Neural cell (in vitro differentiated cells): ENCODE measurements at regions not wholly inside any gene's neighbourhood (a gene's known extent, or its start where the extent isn't known, plus 50 kb on each side); places are given as distances from the start of the nearest gene placed in this dataset.

Experiments
- H2AFZ ChIP-seq: fragments of 200-600, 300-800 bp; sonication (generic), shearing (Covaris generic); 2 replicates; pipeline ENCODE4 v1.6.0; 2014; ENCODE audit warnings: low read depth, mild to moderate bottlenecking, antibody characterized with exemption, low read length, moderate library complexity
- H3F3A ChIP-seq: fragments of 200-600 bp; shearing (Covaris generic); 2 replicates; pipeline ENCODE4 v1.6.1; 2016; ENCODE audit warnings: mild to moderate bottlenecking, moderate library complexity, mixed read lengths, antibody characterized with exemption, low read length; ENCODE audit not compliant: insufficient read depth, poor library complexity, severe bottlenecking
- H3K27ac ChIP-seq: fragments of 200-600, 300-800 bp; sonication (generic), shearing (Covaris generic); 2 replicates; pipeline ENCODE4 v1.5.1; 2014; ENCODE audit warnings: mild to moderate bottlenecking, low read length, moderate library complexity
- H3K27me3 ChIP-seq: fragments of 300-800, 200-600 bp; sonication (generic), shearing (Covaris generic); 2 replicates; pipeline ENCODE4 v1.6.0; 2014; ENCODE audit warnings: mild to moderate bottlenecking, low read depth, low read length, moderate library complexity; ENCODE audit not compliant: insufficient read depth
- H3K36me3 ChIP-seq: fragments of 300-800, 200-600 bp; sonication (generic), shearing (Covaris generic); 2 replicates; pipeline ENCODE4 v1.5.1; 2014; ENCODE audit warnings: mild to moderate bottlenecking, antibody characterized with exemption, low read length, moderate library complexity; ENCODE audit not compliant: insufficient read depth
- H3K4me2 ChIP-seq: fragments of 300-800, 200-600 bp; sonication (generic), shearing (Covaris generic); 2 replicates; pipeline ENCODE4 v1.6.0; 2014; ENCODE audit warnings: mild to moderate bottlenecking, low read length
- H3K4me3 ChIP-seq: fragments of 300-800, 200-600 bp; sonication (generic), shearing (Covaris generic); 2 replicates; pipeline ENCODE4 v1.5.1; 2014; ENCODE audit warnings: mild to moderate bottlenecking, low read length, moderate library complexity
- H3K79me2 ChIP-seq: fragments of 200-600 bp; shearing (Covaris generic); replicated peaks from 2 replicates; pipeline ENCODE4 v1.6.0; 2014; ENCODE audit warnings: mild to moderate bottlenecking, low read length, moderate library complexity; ENCODE audit not compliant: insufficient read depth
- H3K9ac ChIP-seq: fragments of 300-800, 200-600 bp; sonication (generic), shearing (Covaris generic); 2 replicates; pipeline ENCODE4 v1.6.1; 2016; ENCODE audit warnings: mild to moderate bottlenecking, low read length, mixed read lengths
- H3K9me2 ChIP-seq: fragments of 200-600 bp; shearing (Covaris generic); 2 replicates; pipeline ENCODE4 v1.6.1; 2016; ENCODE audit warnings: mild to moderate bottlenecking, low read length, mixed read lengths; ENCODE audit not compliant: insufficient read depth
- H3K9me3 ChIP-seq: fragments of 200-600, 300-800 bp; sonication (generic), shearing (Covaris generic); 2 replicates; pipeline ENCODE4 v1.6.1; 2016; ENCODE audit warnings: mild to moderate bottlenecking, mixed run types, low read length, moderate library complexity, mixed read lengths
- H4K20me1 ChIP-seq: fragments of 200-600 bp; shearing (Covaris generic); 2 replicates; pipeline ENCODE4 v1.6.1; 2016; ENCODE audit warnings: mild to moderate bottlenecking, mixed run types; ENCODE audit not compliant: insufficient read depth
- EP300 ChIP-seq: fragments of 450-650 bp; conservative IDR thresholded peaks from 2 replicates; pipeline ENCODE4 v1.6.1; 2014; ENCODE audit warnings: antibody characterized with exemption, mild to moderate bottlenecking, moderate library complexity; ENCODE audit not compliant: poor library complexity, severe bottlenecking
- EZH2 ChIP-seq: fragments of 200-600, 300-800 bp; shearing (Covaris generic), sonication (generic); IDR thresholded peaks from 2 replicates; pipeline ENCODE4 v1.6.1; 2014; ENCODE audit warnings: antibody characterized with exemption, low read length, borderline replicate concordance, mild to moderate bottlenecking; ENCODE audit not compliant: insufficient read depth, poor library complexity, severe bottlenecking
- MXI1 ChIP-seq: fragments of 450-650 bp; conservative IDR thresholded peaks from 2 replicates; pipeline ENCODE4 v1.6.1; 2014; ENCODE audit warnings: antibody characterized with exemption, mild to moderate bottlenecking; ENCODE audit not compliant: poor library complexity, severe bottlenecking
- POLR2AphosphoS5 ChIP-seq: IDR thresholded peaks from 2 replicates; pipeline ENCODE4 v1.6.1; 2012
- RAD21 ChIP-seq: fragments of 450-650 bp; conservative IDR thresholded peaks from 2 replicates; pipeline ENCODE4 v1.6.1; 2014; ENCODE audit warnings: antibody characterized with exemption, mild to moderate bottlenecking, moderate library complexity
- SMC3 ChIP-seq: fragments of 450-650 bp; conservative IDR thresholded peaks from 2 replicates; pipeline ENCODE4 v1.6.1; 2014; ENCODE audit warnings: antibody characterized with exemption, mild to moderate bottlenecking, moderate library complexity; ENCODE audit not compliant: poor library complexity
- TAF1 ChIP-seq: IDR thresholded peaks from 2 replicates; pipeline ENCODE4 v1.6.1; 2012; ENCODE audit warnings: low read depth
- TF ChIP-seq, protein P1 (sequence below): fragments of 450-650 bp; IDR thresholded peaks from 2 replicates; pipeline ENCODE4 v1.5.1; 2014; ENCODE audit warnings: antibody characterized with exemption, mild to moderate bottlenecking, moderate library complexity; ENCODE audit not compliant: poor library complexity, severe bottlenecking
- TF ChIP-seq, protein P2 (sequence below): IDR thresholded peaks from 2 replicates; pipeline ENCODE4 v1.6.1; 2012; ENCODE audit warnings: borderline replicate concordance

DNA sequence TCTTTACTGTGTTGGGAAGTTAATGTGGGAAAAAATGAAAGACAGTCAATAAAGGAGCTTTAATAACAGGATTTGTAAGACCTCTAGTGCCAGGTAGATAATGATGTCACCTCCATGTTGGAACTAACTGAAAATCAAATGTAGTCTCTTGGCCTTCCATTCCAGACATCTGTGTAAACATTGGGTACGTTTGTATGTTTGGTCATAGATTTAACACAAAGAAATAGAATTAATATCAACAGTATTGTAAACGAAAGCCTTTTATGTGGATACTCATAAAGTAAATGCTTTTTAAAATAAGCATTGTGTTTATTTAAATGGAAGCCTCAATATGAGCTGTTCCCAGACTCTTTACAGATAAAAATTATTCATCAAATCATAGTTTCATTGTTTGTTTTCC is 605.7 kb downstream of the METTL15 start:
- no peak overlapping the region for H3K4me2 ChIP-seq
- no peaks in the 10 kb centered on the region for H4K20me1 ChIP-seq
- no peaks in the 10 kb centered on the region for H3K9me2 ChIP-seq
- no peak overlapping the region for H3K4me3 ChIP-seq
- no peaks in the 10 kb centered on the region for H3K9me3 ChIP-seq
- no peak overlapping the region for H2AFZ ChIP-seq
- H3F3A ChIP-seq, result no peaks in the 10 kb centered on the region
- no peaks in the 10 kb centered on the region for H3K79me2 ChIP-seq
- H3K9ac ChIP-seq, result no peak overlapping the region
- no peak for TF ChIP-seq RAD21
- TF ChIP-seq TAF1, result no peak
- no peak for TF ChIP-seq EP300
- no peak for TF ChIP-seq SMC3
- TF ChIP-seq, protein P1, sequence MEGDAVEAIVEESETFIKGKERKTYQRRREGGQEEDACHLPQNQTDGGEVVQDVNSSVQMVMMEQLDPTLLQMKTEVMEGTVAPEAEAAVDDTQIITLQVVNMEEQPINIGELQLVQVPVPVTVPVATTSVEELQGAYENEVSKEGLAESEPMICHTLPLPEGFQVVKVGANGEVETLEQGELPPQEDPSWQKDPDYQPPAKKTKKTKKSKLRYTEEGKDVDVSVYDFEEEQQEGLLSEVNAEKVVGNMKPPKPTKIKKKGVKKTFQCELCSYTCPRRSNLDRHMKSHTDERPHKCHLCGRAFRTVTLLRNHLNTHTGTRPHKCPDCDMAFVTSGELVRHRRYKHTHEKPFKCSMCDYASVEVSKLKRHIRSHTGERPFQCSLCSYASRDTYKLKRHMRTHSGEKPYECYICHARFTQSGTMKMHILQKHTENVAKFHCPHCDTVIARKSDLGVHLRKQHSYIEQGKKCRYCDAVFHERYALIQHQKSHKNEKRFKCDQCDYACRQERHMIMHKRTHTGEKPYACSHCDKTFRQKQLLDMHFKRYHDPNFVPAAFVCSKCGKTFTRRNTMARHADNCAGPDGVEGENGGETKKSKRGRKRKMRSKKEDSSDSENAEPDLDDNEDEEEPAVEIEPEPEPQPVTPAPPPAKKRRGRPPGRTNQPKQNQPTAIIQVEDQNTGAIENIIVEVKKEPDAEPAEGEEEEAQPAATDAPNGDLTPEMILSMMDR, result no peak
- no peak for TF ChIP-seq EZH2
- no peak for TF ChIP-seq POLR2AphosphoS5
- H3K36me3 ChIP-seq, result no peaks in the 10 kb centered on the region
- no peak overlapping the region for H3K27ac ChIP-seq
- no peaks in the 10 kb centered on the region for H3K27me3 ChIP-seq

DNA sequence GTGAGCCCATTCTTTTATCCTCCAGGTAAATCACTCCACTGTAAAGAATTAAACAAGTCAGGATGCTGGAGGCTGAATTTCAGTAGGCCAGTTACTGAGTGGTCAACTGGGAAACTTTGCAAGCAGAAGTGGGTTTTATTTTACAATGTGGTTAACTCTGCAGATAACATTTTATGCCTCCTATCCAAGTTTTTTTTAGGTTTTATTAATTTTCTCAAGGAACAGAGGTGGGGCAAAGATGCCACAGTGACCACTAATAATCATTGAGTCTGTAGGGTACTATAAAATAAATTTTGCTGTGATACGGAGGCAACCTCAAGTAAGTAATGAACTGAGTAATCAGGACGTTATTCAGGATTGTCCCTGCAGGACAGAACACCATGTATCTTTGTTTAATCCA is 599.9 kb downstream of the METTL15 start:
- no peaks in the 10 kb centered on the region for H3K79me2 ChIP-seq
- no peak overlapping the region for H3K4me3 ChIP-seq
- no peak overlapping the region for H3K9ac ChIP-seq
- no peaks in the 10 kb centered on the region for H3K27me3 ChIP-seq
- no peak overlapping the region for H3K4me2 ChIP-seq
- TF ChIP-seq EP300, result no peak
- TF ChIP-seq TAF1, result no peak
- no peak for TF ChIP-seq MXI1
- TF ChIP-seq, protein P2, sequence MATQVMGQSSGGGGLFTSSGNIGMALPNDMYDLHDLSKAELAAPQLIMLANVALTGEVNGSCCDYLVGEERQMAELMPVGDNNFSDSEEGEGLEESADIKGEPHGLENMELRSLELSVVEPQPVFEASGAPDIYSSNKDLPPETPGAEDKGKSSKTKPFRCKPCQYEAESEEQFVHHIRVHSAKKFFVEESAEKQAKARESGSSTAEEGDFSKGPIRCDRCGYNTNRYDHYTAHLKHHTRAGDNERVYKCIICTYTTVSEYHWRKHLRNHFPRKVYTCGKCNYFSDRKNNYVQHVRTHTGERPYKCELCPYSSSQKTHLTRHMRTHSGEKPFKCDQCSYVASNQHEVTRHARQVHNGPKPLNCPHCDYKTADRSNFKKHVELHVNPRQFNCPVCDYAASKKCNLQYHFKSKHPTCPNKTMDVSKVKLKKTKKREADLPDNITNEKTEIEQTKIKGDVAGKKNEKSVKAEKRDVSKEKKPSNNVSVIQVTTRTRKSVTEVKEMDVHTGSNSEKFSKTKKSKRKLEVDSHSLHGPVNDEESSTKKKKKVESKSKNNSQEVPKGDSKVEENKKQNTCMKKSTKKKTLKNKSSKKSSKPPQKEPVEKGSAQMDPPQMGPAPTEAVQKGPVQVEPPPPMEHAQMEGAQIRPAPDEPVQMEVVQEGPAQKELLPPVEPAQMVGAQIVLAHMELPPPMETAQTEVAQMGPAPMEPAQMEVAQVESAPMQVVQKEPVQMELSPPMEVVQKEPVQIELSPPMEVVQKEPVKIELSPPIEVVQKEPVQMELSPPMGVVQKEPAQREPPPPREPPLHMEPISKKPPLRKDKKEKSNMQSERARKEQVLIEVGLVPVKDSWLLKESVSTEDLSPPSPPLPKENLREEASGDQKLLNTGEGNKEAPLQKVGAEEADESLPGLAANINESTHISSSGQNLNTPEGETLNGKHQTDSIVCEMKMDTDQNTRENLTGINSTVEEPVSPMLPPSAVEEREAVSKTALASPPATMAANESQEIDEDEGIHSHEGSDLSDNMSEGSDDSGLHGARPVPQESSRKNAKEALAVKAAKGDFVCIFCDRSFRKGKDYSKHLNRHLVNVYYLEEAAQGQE, result no peak
- no peak for TF ChIP-seq POLR2AphosphoS5
- TF ChIP-seq EZH2, result no peak
- no peak for TF ChIP-seq RAD21
- TF ChIP-seq, protein P1, result no peak
- TF ChIP-seq SMC3, result no peak
- H2AFZ ChIP-seq, result no peak overlapping the region
- H3K9me3 ChIP-seq, result no peaks in the 10 kb centered on the region
- H4K20me1 ChIP-seq, result no peaks in the 10 kb centered on the region
- H3K9me2 ChIP-seq, result no peaks in the 10 kb centered on the region
- no peaks in the 10 kb centered on the region for H3K36me3 ChIP-seq
- no peaks in the 10 kb centered on the region for H3F3A ChIP-seq
- H3K27ac ChIP-seq, result no peak overlapping the region
